GM21737 (cell line): ENCODE measurements at regions not wholly inside any gene's neighbourhood (a gene's known extent, or its start where the extent isn't known, plus 50 kb on each side); places are given as distances from the start of the nearest gene placed in this dataset.
"Not testable (repeated sequence)": the region's sequence is repeated elsewhere in the genome, so short reads cannot be mapped to it uniquely, and the experiment has no call there.

Experiments used
- ATAC-seq: cut with Tn5 transposase; IDR thresholded peaks from one replicate; pipeline ENCODE4 v1.9.1; 2021; ENCODE audit warnings: mild to moderate bottlenecking, moderate library complexity; ENCODE audit not compliant: unreplicated experiment

DNA sequence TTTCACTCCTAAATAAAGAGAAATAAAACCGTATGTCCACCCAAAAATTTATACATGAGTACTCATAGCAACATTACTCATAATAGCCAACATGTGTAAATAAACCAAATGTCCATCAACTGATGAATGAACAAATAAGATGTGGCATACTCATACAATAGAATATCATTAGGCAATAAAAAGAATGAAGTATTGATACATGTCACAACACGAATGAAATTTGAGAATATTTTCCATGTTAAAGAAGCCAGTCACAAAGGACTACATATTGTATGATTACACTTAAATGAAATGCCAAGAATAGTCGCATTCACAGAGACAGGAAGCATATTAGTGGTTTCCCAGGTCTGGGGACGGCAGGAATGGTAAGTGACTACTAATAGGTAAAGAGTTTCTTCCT lies 869.2 kb downstream of the IGSF11 start:
- no peak for ATAC-seq

DNA sequence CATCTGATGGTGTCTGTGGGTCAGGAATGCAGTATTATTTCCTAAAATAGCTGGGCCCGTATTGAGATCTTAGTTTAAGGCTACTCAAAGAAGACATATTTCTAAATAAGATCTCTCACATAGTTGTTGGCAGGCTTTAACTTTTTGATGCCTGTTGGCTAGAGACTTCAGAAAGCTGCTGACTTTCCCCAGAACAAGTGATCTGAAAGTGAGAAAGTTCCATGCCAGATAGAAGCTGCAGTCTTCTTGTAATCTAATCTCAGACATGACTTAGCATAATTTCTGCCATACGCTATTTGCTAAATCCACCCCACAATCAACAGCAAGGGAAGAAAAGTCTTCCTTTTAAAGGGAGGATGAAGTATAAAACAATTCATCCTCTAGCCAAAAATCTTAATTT lies 867.1 kb downstream of the IGSF11 start:
- no peak for ATAC-seq

GRCh38 chr3:118168175-118168574 lies 866.5 kb downstream of the IGSF11 start:
- ATAC-seq, result no peak

GRCh38 chr3:118171236-118171852 lies 863.3 kb downstream of the IGSF11 start:
- no peak for ATAC-seq

DNA sequence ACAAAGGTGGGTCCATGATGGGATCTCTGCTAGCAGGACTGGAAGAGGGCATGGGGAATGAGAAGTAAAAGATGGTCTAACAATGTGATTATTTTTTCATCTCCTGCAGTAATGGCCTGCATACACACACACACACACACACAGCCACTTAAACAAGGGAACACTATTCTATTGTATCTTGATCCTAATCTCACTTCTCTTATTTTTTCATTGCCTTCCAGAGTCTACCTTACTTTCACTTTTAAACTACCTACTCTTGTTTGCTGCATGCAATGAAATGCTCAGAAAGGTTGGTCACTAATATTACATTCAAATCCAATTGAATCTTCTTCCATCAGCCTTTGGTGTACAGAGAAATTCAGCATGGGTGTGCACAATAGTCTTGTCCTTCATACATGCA lies 853.8 kb downstream of the IGSF11 start:
- ATAC-seq, result no peak

GRCh38 chr3:118181274-118181673 lies 853.4 kb downstream of the IGSF11 start:
- no peak for ATAC-seq

DNA sequence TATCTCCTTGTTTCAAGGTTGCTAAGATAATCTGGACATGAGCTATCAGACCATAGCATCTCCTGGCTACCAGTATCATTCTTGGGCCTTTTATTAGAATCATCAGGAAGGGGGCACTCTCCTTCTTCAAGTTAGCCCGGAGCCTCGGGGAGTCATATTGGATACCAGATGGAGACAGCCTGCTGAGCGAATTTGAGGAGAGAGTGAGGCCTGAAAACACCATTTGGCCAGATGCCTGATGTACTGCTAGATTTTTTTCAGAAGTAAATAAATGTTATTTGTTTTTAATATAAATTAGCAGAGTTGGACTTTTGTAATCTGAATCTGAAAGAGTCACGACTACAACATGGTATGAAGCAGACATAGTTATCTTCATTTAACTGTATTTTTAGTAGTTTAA lies 848.6 kb downstream of the IGSF11 start:
- no peak for ATAC-seq

GRCh38 chr3:118187221-118187620 lies 847.4 kb downstream of the IGSF11 start:
- no peak for ATAC-seq

GRCh38 chr3:118196183-118196582 lies 838.5 kb downstream of the IGSF11 start:
- ATAC-seq, result no peak

- ATAC-seq, result no peak
Observed at GRCh38 chr3:118199044-118199443, 835.6 kb downstream of the IGSF11 start.

DNA sequence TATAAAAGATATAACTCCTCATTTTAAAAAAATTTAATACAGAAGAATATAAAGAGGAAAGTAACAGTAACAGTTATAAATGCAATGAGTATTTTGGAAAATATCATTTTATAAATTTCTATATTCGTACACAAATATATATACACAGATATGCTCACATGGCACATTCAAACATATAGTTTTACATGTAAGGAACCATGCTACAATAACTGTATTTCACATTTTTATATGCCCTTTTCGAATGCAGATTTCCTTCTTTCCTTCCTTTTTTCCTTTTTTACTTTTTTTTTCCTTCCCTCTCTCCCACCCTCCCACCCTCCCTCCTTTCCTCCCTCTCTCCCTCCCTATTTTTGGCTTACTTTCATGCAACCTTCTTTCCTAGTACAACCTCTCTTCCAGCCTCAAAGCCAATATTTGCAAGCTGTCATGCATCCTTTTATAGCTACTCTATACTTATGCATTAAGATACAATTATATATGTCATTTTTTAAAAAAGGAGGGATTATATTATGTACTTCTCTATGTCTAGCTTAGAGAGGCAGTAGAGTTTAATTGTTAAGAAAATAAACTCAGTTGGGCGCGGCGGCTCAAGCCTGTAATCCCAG lies 830.5 kb downstream of the IGSF11 start:
- no peak for ATAC-seq

- ATAC-seq, result no peak
Observed at GRCh38 chr3:118207271-118207670, 827.4 kb downstream of the IGSF11 start.

GRCh38 chr3:118208642-118209041 lies 826.0 kb downstream of the IGSF11 start:
- no peak for ATAC-seq

DNA sequence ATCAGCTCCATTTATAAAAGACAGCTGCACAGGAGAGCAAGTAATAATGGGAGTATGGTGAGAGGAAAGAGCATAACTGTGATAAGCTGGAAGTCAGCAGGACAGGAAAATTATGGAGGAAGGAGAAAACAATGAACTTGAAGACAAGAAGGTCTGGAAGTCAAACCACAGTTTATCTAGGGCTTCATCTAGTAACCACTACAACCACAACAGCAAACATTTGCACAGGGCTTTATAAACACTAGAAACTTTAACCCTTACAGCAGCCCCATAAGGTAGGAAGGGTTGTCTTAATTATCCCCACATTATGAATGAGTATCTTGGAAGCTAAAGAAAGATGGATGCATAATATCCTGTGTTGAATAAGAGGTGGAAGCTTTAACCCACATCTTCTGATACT lies 820.8 kb downstream of the IGSF11 start:
- no peak for ATAC-seq

GRCh38 chr3:118226206-118226605 lies 808.4 kb downstream of the IGSF11 start:
- no peak for ATAC-seq

DNA sequence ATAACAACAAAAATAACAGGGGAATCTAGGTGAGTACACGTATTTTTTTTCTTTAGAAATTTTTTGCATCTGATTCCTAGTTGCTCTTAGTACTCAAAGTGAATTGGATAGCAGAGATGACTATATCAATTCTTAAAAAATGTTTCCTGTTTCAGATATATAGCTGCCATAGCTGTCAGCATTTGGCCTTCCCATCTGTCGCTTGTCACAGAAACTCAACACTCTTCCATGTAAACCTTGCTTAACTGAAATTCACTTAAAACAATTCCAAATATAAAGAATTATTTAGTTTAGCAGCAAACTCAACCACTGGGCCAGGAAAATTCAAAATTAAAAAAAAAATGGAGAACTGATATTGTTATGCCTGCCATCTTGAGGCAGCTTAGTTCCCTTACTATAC lies 807.5 kb downstream of the IGSF11 start:
- ATAC-seq, result no peak

- no peak for ATAC-seq
Observed at GRCh38 chr3:118228151-118228550, 806.5 kb downstream of the IGSF11 start.

- no peak for ATAC-seq
Observed at GRCh38 chr3:118229196-118229595, 805.5 kb downstream of the IGSF11 start.

GRCh38 chr3:118231578-118231977 lies 803.1 kb downstream of the IGSF11 start:
- ATAC-seq, result no peak

- ATAC-seq, result no peak
Observed at GRCh38 chr3:118239253-118239652, 795.4 kb downstream of the IGSF11 start.

DNA sequence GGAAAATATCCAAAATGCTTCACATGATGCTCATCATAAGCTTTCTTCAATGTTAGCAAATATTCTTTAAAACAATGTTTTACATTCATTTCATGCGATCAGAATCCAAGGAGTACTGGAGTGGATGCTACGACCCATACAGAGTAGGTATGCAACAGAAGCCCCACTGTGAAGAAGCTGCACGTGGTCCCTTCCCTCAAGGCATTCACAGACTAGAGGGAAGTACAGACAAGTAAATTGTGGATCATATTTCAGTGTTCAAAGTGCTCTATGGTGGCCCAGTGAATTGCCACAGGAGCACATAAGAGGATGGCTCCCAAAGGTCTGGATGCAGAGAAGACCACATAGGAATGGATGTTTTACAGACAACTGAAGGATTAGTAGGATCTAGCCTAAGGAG lies 789.9 kb downstream of the IGSF11 start:
- no peak for ATAC-seq

GRCh38 chr3:118245312-118245711 lies 789.3 kb downstream of the IGSF11 start:
- ATAC-seq, result no peak

DNA sequence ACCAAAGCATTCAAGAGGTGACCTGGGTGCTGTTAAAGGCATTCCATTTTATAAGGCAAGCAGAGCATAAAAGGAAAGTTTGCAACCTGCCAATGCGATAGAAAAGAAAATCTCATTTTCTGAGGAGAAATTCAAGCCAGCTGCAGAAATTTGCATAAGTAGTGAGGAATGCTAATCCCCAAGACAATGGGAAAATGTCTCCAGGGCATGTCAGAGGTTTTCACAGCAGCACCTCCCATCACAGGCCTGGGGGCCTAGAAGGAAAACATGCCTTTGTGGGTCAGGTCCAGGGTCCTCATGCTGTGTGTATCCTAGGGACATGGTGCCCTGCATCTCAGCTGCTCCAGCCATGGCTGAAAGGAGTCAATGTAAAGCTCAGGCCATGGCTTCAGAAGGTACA lies 775.8 kb downstream of the IGSF11 start:
- ATAC-seq, result not testable (repeated sequence)
